ENCODE measurements at regions not wholly inside any gene's neighbourhood (a gene's known extent, or its start where the extent isn't known, plus 50 kb on each side); places are given as distances from the start of the nearest gene placed in this dataset.

- Mint-ChIP-seq H3K27ac (no peak overlapping the region), H3K4me3 (ENCODE audit: low read depth) (no peak overlapping the region), H3K9me3 (peaks cover 42% of the 10 kb centered on the region)
Measured at GRCh38 chr2:4412637-4413187, 709.3 kb downstream of the DCDC2C start.

DNA sequence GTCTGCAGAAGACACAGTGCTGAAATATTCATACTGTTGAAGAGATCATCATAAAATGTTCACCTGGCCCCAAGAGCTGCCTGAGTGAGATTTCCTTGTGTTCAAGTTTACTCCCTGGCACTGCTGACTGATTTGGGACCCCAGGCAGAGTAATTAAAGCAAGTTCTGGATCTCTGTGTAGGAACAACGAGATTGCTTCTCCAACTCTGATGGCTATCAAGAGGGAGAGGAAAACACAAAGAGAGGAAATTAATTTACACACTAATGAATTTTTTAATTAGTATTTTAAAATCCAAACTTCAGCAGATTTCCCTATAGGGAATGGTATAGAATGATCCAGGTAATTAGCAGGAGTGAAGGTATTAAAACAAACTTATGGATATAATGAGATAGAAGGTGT is 711.8 kb downstream of the DCDC2C start:
- DNase-seq (ENCODE audit: low spot score), result no peak
- H3K27ac Mint-ChIP-seq, result no peak overlapping the region
- no peaks in the 10 kb centered on the region for H3K36me3 Mint-ChIP-seq (ENCODE audit: low read depth)
- H3K27me3 Mint-ChIP-seq (ENCODE audit: low read depth), result no peaks in the 10 kb centered on the region
- peaks cover 51% of the 10 kb centered on the region for H3K9me3 Mint-ChIP-seq
- intact Hi-C loops (cut with micrococcal nuclease), result no loop called here
- H3K4me1 Mint-ChIP-seq (ENCODE audit: low read depth), result no peaks in the 10 kb centered on the region
- H3K4me3 Mint-ChIP-seq (ENCODE audit: low read depth), result no peak overlapping the region

More at GRCh38 chr2:4412637-4413187, 709.3 kb downstream of the DCDC2C start:
- no peaks in the 10 kb centered on the region for H3K4me1 Mint-ChIP-seq (ENCODE audit: low read depth)
- intact Hi-C loops (cut with micrococcal nuclease), result no loop called here
- DNase-seq (ENCODE audit: low spot score), result no peak
- no peaks in the 10 kb centered on the region for H3K27me3 Mint-ChIP-seq (ENCODE audit: low read depth)
- H3K36me3 Mint-ChIP-seq (ENCODE audit: low read depth), result no peaks in the 10 kb centered on the region

DNA sequence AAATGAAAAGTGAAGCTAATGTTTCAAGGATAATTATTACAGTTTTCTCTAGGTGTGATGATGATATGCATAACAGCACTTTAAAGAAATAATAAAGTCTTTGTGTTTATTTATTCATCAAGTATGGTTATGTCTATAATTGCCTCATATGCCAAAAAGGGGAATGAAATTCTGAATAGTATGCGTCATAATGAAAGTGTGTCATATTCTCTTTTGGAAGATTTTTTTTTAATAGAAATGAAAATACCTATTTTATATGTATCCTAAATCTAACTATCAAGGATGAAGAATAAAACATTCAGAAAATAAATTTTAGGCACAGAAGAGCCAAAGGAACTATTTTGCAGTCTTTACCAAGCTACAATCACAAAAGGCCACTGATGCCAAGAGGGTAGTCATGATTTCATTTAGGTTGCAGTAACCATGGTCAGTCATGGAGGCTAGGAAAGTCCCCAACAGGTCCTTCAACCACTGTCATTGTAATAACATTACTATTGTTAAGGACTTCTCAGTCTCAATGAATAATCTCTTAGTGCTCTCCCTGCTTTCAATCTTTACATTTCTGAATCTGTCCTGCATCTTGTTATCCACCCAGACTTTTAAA is 712.5 kb downstream of the DCDC2C start:
- Mint-ChIP-seq H3K27ac (no peak overlapping the region), H3K27me3 (ENCODE audit: low read depth) (no peaks in the 10 kb centered on the region), H3K4me1 (ENCODE audit: low read depth) (no peaks in the 10 kb centered on the region), H3K36me3 (ENCODE audit: low read depth) (no peaks in the 10 kb centered on the region), H3K9me3 (peaks cover 46% of the 10 kb centered on the region), H3K4me3 (ENCODE audit: low read depth) (no peak overlapping the region)
- DNase-seq (ENCODE audit: low spot score), result no peak
- intact Hi-C loops (cut with micrococcal nuclease), result no loop called here

GRCh38 chr2:4416431-4416830 is 713.1 kb downstream of the DCDC2C start:
- Mint-ChIP-seq H3K4me3 (ENCODE audit: low read depth) (no peak overlapping the region), H3K9me3 (peaks cover 47% of the 10 kb centered on the region), H3K36me3 (ENCODE audit: low read depth) (no peaks in the 10 kb centered on the region), H3K27ac (no peak overlapping the region), H3K4me1 (ENCODE audit: low read depth) (no peaks in the 10 kb centered on the region), H3K27me3 (ENCODE audit: low read depth) (no peaks in the 10 kb centered on the region)
- intact Hi-C loops (cut with micrococcal nuclease), result no loop called here
- no peak for DNase-seq (ENCODE audit: low spot score)

DNA sequence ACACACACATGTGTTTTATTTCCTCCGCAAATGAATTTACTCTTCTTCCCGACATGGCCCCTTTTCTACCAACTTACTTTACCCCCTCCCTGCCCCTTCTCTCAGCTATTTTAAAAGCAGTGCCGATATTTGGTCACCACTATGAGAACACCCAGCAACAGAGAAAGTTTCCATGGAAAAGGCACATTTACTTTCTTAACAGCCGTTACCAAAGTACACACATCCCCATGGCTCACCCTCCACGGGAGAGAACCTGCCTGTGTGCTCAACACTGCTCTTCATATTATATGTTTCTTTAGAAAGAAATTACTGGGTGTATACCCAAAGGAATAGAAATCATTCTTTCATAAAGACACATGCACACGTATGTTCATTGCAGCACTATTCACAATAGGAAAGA is 714.4 kb downstream of the DCDC2C start:
- H3K36me3 Mint-ChIP-seq (ENCODE audit: low read depth), result no peaks in the 10 kb centered on the region
- peaks cover 50% of the 10 kb centered on the region for H3K9me3 Mint-ChIP-seq
- no peaks in the 10 kb centered on the region for H3K4me1 Mint-ChIP-seq (ENCODE audit: low read depth)
- H3K27me3 Mint-ChIP-seq (ENCODE audit: low read depth), result no peaks in the 10 kb centered on the region
- H3K27ac Mint-ChIP-seq, result no peak overlapping the region
- DNase-seq (ENCODE audit: low spot score), result no peak
- no peak overlapping the region for H3K4me3 Mint-ChIP-seq (ENCODE audit: low read depth)
- intact Hi-C loops (cut with micrococcal nuclease), result no loop called here

DNA sequence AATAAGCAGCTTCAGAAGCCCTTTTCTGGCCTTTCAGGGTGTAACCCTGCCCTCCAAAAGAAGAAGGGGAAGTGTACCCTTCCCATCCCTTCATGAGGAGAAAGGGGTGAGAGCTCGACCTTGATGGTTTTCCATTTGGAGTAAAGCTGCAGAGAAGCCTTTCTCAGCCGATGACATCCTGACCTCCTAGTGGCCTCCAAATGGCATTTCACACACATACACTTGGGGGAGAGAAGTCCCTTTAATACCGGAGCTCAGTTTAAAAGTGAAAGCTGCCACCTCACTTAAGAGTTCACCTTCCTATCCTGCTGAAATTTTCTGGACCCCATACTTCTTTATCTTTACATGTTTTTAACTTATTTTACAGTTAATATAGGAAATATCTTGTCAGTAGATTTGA is 716.7 kb downstream of the DCDC2C start:
- no peak overlapping the region for H3K4me3 Mint-ChIP-seq (ENCODE audit: low read depth)
- H3K27me3 Mint-ChIP-seq (ENCODE audit: low read depth), result no peaks in the 10 kb centered on the region
- H3K4me1 Mint-ChIP-seq (ENCODE audit: low read depth), result no peaks in the 10 kb centered on the region
- DNase-seq (ENCODE audit: low spot score), result no peak
- intact Hi-C loops (cut with micrococcal nuclease), result no loop called here
- peaks cover 46% of the 10 kb centered on the region for H3K9me3 Mint-ChIP-seq
- H3K36me3 Mint-ChIP-seq (ENCODE audit: low read depth), result no peaks in the 10 kb centered on the region
- H3K27ac Mint-ChIP-seq, result no peak overlapping the region

GRCh38 chr2:4424153-4424552 is 720.8 kb downstream of the DCDC2C start:
- no peak overlapping the region for H3K4me3 Mint-ChIP-seq (ENCODE audit: low read depth)
- no peaks in the 10 kb centered on the region for H3K36me3 Mint-ChIP-seq (ENCODE audit: low read depth)
- intact Hi-C loops (cut with micrococcal nuclease), result no loop called here
- no peak for DNase-seq (ENCODE audit: low spot score)
- no peaks in the 10 kb centered on the region for H3K4me1 Mint-ChIP-seq (ENCODE audit: low read depth)
- H3K9me3 Mint-ChIP-seq, result peaks cover 36% of the 10 kb centered on the region
- no peak overlapping the region for H3K27ac Mint-ChIP-seq
- H3K27me3 Mint-ChIP-seq (ENCODE audit: low read depth), result no peaks in the 10 kb centered on the region

- Mint-ChIP-seq H3K4me1 (ENCODE audit: low read depth) (no peaks in the 10 kb centered on the region), H3K4me3 (ENCODE audit: low read depth) (no peak overlapping the region), H3K9me3 (peaks cover 27% of the 10 kb centered on the region), H3K27me3 (ENCODE audit: low read depth) (no peaks in the 10 kb centered on the region), H3K27ac (no peak overlapping the region), H3K36me3 (ENCODE audit: low read depth) (no peaks in the 10 kb centered on the region)
- DNase-seq (ENCODE audit: low spot score), result no peak
- intact Hi-C loops (cut with micrococcal nuclease), result no loop called here
Measured at GRCh38 chr2:4427083-4427482, 723.7 kb downstream of the DCDC2C start.

GRCh38 chr2:4445821-4446220 is 742.4 kb downstream of the DCDC2C start:
- H3K36me3 Mint-ChIP-seq (ENCODE audit: low read depth), result no peaks in the 10 kb centered on the region
- no peak for DNase-seq (ENCODE audit: low spot score)
- no peak overlapping the region for H3K4me3 Mint-ChIP-seq (ENCODE audit: low read depth)
- no peaks in the 10 kb centered on the region for H3K4me1 Mint-ChIP-seq (ENCODE audit: low read depth)
- H3K27me3 Mint-ChIP-seq (ENCODE audit: low read depth), result no peaks in the 10 kb centered on the region
- peaks cover 18% of the 10 kb centered on the region for H3K9me3 Mint-ChIP-seq
- H3K27ac Mint-ChIP-seq, result no peak overlapping the region
- intact Hi-C loops (cut with micrococcal nuclease), result no loop called here

DNA sequence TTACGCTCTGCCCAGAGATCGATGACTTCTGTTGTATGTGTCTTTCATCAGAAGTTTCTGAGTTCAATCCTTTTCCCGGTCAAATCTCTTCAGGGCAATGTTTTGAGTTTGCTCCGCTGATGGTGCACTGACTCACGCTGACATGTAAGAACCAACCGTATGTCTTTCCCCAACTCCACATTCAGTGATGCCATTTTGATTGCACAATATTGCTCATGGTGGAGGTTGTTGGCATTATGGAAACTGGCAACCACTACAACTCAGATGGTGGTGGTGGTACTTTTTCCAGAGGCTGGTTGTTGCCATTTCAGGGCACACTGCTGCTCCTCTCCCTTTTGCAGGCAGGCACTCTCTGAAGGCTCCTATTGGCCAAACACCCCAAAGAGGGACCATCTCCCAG is 751.5 kb downstream of the DCDC2C start:
- no peaks in the 10 kb centered on the region for H3K4me1 Mint-ChIP-seq (ENCODE audit: low read depth)
- H3K9me3 Mint-ChIP-seq, result peaks cover 33% of the 10 kb centered on the region
- H3K27ac Mint-ChIP-seq, result no peak overlapping the region
- H3K4me3 Mint-ChIP-seq (ENCODE audit: low read depth), result no peak overlapping the region
- no peaks in the 10 kb centered on the region for H3K36me3 Mint-ChIP-seq (ENCODE audit: low read depth)
- intact Hi-C loops (cut with micrococcal nuclease), result no loop called here
- no peaks in the 10 kb centered on the region for H3K27me3 Mint-ChIP-seq (ENCODE audit: low read depth)
- no peak for DNase-seq (ENCODE audit: low spot score)

- H3K4me1 Mint-ChIP-seq (ENCODE audit: low read depth), result no peaks in the 10 kb centered on the region
- no peaks in the 10 kb centered on the region for H3K36me3 Mint-ChIP-seq (ENCODE audit: low read depth)
- DNase-seq (ENCODE audit: low spot score), result no peak
- H3K27me3 Mint-ChIP-seq (ENCODE audit: low read depth), result no peaks in the 10 kb centered on the region
- no peak overlapping the region for H3K27ac Mint-ChIP-seq
- H3K9me3 Mint-ChIP-seq, result peaks cover 33% of the 10 kb centered on the region
- H3K4me3 Mint-ChIP-seq (ENCODE audit: low read depth), result no peak overlapping the region
- intact Hi-C loops (cut with micrococcal nuclease), result no loop called here
Measured at GRCh38 chr2:4455486-4456155, 752.2 kb downstream of the DCDC2C start.

- Mint-ChIP-seq H3K4me3 (ENCODE audit: low read depth) (no peak overlapping the region), H3K27ac (no peak overlapping the region), H3K36me3 (ENCODE audit: low read depth) (no peaks in the 10 kb centered on the region), H3K27me3 (ENCODE audit: low read depth) (no peaks in the 10 kb centered on the region), H3K9me3 (peaks cover 27% of the 10 kb centered on the region), H3K4me1 (ENCODE audit: low read depth) (no peaks in the 10 kb centered on the region)
- DNase-seq (ENCODE audit: low spot score), result no peak
- intact Hi-C loops (cut with micrococcal nuclease), result no loop called here
Measured at GRCh38 chr2:4464634-4465266, 761.4 kb downstream of the DCDC2C start.

- Mint-ChIP-seq H3K27me3 (ENCODE audit: low read depth) (no peaks in the 10 kb centered on the region), H3K4me3 (ENCODE audit: low read depth) (no peak overlapping the region), H3K27ac (no peak overlapping the region), H3K36me3 (ENCODE audit: low read depth) (no peaks in the 10 kb centered on the region), H3K9me3 (peaks cover 29% of the 10 kb centered on the region), H3K4me1 (ENCODE audit: low read depth) (no peaks in the 10 kb centered on the region)
- intact Hi-C loops (cut with micrococcal nuclease), result no loop called here
- no peak for DNase-seq (ENCODE audit: low spot score)
Measured at GRCh38 chr2:4465671-4466070, 762.3 kb downstream of the DCDC2C start.

Data from activated T-helper 2 cell treated with anti-CD3 and anti-CD28 coated beads, Interferon-gamma antibody, Interleukin-2, Interleukin-4, amounts not matched to agents 10 μg/mL and 5 μg/mL and 100 μg/mL, durations not matched to agents 14 hours and 24 hours and 36 hours (primary cell).